Breast epithelium (tissue), 3 donors: ENCODE measurements at regions not wholly inside any gene's neighbourhood (a gene's known extent, or its start where the extent isn't known, plus 50 kb on each side); places are given as distances from the start of the nearest gene placed in this dataset.

ENCODE experiments used
- POLR2A ChIP-seq: fragments of 450-650 bp; IDR thresholded peaks from one replicate; pipeline ENCODE4 v1.6.1; 2016; ENCODE audit warnings: antibody characterized with exemption, mild to moderate bottlenecking, moderate library complexity
- POLR2AphosphoS5 ChIP-seq, 3 donors: sonication (generic); formaldehyde crosslinking; IDR thresholded peaks; one replicate each; pipeline ENCODE4 v1.6.1; 2017; ENCODE audit warnings: antibody characterized with exemption in 3 of 3
- TF ChIP-seq, protein P1 (sequence below), 3 donors: fragments of 450-650 bp; IDR thresholded peaks; one replicate each; pipeline ENCODE4 v1.5.1; 2016 to 2017; ENCODE audit warnings: antibody characterized with exemption in 3 of 3, mild to moderate bottlenecking in 3 of 3, moderate library complexity in 3 of 3

DNA sequence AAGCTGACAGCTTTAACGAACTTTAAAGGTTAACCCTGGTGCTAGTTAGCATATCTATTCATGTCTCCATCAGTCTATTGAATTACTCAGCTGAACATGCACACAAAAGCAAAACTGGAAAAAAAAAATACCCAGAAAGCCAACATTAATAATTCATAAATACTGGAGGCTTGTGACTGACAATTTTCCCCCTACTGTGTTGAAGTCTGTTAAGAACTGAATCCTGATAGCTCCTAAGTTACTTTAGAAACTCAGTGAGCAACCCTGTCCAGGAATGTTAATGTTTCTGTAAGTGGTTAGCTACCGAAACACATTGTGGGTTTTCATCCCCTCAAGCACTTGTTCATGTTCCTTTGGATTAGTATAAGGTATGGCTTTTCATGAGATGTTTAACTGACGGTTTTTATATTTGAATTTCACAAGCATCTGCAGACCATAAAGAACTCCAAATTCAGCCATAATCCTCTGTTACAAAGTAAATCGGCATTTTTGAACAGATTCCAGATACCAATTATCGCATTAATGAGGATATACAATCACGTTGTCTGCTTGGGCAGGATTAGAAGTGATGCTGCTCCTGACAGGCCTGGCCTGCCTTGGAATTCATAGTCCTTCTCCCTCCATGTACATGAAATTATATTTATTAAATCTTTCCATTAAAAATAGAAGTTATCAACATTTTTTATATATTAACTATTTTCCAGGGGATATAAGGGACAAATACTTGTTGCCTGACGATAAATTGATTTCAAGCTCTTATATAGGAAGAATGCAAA is 331.2 kb downstream of the TLE4 start:
- no peak for TF ChIP-seq POLR2A
- no peak for TF ChIP-seq POLR2AphosphoS5 (IDR thresholded peaks at IDR 0.05)
- TF ChIP-seq, protein P1, sequence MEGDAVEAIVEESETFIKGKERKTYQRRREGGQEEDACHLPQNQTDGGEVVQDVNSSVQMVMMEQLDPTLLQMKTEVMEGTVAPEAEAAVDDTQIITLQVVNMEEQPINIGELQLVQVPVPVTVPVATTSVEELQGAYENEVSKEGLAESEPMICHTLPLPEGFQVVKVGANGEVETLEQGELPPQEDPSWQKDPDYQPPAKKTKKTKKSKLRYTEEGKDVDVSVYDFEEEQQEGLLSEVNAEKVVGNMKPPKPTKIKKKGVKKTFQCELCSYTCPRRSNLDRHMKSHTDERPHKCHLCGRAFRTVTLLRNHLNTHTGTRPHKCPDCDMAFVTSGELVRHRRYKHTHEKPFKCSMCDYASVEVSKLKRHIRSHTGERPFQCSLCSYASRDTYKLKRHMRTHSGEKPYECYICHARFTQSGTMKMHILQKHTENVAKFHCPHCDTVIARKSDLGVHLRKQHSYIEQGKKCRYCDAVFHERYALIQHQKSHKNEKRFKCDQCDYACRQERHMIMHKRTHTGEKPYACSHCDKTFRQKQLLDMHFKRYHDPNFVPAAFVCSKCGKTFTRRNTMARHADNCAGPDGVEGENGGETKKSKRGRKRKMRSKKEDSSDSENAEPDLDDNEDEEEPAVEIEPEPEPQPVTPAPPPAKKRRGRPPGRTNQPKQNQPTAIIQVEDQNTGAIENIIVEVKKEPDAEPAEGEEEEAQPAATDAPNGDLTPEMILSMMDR (IDR thresholded peaks at IDR 0.05): no peak
